CD4-positive, alpha-beta T cell treated with Interferon gamma for 1 hour (primary cell): ENCODE measurements at regions not wholly inside any gene's neighbourhood (a gene's known extent, or its start where the extent isn't known, plus 50 kb on each side); places are given as distances from the start of the nearest gene placed in this dataset.

Source experiments
- DNase-seq: peaks from one replicate; pipeline ENCODE4 v3.0.0-alpha.2; 2020

- no peak for DNase-seq
Measured at GRCh38 chr20:37596890-37597536, 69.3 kb upstream of the BLCAP start.

- no peak for DNase-seq
Measured at GRCh38 chr20:37596168-37596567, 68.5 kb upstream of the BLCAP start.

DNA sequence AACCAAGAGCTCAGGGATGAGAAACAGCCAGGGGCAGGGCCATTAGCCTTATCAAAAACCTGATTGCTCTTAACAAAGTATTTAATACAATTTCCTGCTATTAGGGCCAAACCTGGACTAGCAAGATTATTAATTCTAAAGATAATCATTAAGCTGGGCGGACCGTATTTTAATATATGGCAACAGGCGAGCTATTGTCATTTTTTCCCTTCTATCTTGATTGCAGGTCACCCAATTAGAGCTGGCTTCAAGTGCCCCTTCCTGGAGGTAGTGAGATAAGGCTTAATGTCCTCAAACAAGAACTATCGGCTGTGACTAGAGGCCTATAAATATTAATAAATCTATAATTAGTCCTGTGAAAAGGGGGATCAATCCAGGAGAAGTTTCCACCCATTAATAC, 66.0 kb upstream of the BLCAP start:
- no peak for DNase-seq

DNA sequence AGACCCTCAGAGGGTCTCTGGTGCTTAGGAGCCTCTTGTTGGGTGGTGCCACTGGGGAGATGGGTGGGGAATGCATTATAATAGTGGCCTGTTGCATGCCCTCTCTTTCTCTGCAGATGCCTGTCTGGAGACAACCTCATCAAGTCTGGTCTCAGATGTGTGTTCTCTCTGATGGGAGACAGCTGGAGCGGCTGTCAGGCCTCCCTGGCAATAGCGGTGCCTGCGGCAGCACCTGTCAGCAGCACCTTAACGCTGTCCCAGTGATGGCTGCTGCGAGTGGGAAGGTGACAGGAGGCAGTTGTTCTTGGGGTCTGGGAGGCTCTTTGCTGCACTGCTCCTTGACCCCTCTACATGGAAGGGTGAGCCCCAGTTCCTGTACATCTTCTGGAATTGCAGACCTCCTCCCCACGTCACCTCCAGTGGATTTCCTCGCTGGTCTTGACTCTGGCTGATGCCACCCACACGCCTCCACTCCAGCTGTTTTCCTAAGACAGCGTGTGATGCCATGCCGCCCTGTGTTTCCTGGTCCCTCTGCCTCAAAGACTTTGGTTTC, 63.3 kb upstream of the BLCAP start:
- DNase-seq, result no peak

- DNase-seq, result no peak
Measured at GRCh38 chr20:37586078-37586477, 58.4 kb upstream of the BLCAP start.

DNA sequence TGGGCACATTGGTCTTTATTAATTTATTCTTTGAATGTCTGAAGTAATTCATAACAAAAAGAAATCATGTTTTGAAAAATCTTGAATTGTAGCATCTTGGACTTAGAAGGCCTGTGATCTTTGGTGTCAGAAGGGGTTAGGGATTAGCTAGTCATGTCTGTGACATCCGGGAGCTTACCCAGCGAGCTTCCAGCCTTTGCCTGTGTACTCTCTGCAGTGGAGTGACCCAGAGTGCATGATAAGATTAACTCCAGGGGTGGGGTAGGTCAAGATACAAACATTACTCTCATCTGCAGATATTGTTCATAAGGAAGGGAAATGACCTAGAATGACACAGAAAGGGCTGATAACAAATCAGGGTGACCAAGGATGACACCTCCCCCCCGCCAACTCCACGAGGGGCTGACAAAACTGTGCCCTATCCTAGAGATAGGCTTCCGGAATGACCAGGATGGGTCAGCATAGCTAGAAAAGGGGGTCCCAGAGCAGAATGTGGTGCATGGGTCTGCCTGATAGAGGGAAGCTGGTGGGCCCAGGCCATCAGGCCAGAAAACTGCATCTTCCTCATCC, 56.6 kb upstream of the BLCAP start:
- no peak for DNase-seq

- DNase-seq, result no peak
Measured at GRCh38 chr20:37581246-37581645, 53.6 kb upstream of the BLCAP start.

DNA sequence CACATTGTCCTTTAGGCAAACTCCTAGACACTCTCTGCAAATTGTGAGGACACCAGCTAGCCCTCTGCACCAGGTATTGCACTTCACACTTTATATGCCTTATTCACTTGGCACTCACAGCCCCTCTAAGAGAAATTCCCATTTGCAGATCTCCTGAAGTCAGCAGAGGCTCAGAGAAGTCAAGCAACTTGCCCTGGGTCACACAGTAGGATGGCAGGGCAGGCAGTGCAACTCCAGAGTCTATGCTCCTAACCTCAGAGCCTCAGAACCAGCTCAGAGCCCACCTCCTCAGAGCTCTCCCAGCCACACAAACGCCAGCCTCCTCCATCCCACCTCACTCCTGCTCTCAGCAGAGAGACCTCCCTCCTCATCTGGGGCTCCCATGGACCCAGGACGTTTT, 52.4 kb upstream of the BLCAP start:
- DNase-seq, result no peak

GRCh38 chr20:37579106-37579505, 51.4 kb upstream of the BLCAP start:
- DNase-seq, result no peak

DNA sequence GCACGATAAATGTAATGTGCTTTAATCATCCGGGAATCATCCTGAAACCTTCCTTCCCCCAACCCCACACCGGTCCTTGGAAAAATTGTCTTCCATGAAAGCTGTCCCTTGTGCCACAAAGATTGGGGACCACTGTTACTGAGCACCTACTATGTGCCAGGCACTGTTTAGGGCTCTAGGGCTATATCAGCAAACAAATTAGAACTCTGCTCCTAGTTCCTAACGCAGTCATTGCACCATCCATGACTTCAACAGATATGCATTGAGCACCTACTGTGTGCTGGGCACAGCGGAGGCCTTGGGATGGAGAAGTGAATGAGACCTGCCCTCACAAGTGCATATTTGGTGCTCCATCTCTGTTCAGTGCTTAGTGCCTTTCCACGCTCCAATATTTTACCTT, 50.3 kb upstream of the BLCAP start:
- no peak for DNase-seq
